ENCODE measurements at regions not wholly inside any gene's neighbourhood (a gene's known extent, or its start where the extent isn't known, plus 50 kb on each side); places are given as distances from the start of the nearest gene placed in this dataset.

GRCh38 chr13:33624740-33625139 lies 193.2 kb upstream of the RFC3 start:
- no peak overlapping the region for H3K9ac ChIP-seq (ENCODE audit: low read length in 2 of 2)
- no peaks in the 10 kb centered on the region for H3K4me1 ChIP-seq (ENCODE audit: control insufficient read depth, insufficient read depth, low read length)
- H3K36me3 ChIP-seq (ENCODE audit: control insufficient read depth in 2 of 2, insufficient read depth in 2 of 2, low read length in 2 of 2): no peaks in the 10 kb centered on the region
- H3K27me3 ChIP-seq (ENCODE audit: control insufficient read depth in 1 of 2, insufficient read depth in 2 of 2, low read length in 2 of 2): no peaks in the 10 kb centered on the region
- H3K9me3 ChIP-seq (ENCODE audit: control insufficient read depth in 2 of 2, low read length in 2 of 2): no peaks in the 10 kb centered on the region
- no peak overlapping the region for H3K27ac ChIP-seq (ENCODE audit: low read length)
- no peak overlapping the region for H3K4me3 ChIP-seq (ENCODE audit: low read length in 2 of 2)

- H3K4me1 ChIP-seq (ENCODE audit: control insufficient read depth, insufficient read depth, low read length): no peaks in the 10 kb centered on the region
- H3K36me3 ChIP-seq (ENCODE audit: control insufficient read depth in 2 of 2, insufficient read depth in 2 of 2, low read length in 2 of 2): no peaks in the 10 kb centered on the region
Observed at GRCh38 chr13:33626407-33626806, 191.5 kb upstream of the RFC3 start.

GRCh38 chr13:33628662-33629061 lies 189.3 kb upstream of the RFC3 start:
- Histone ChIP-seq H3K4me3 (ENCODE audit: low read length in 2 of 2) (no peak overlapping the region), H3K27me3 (ENCODE audit: control insufficient read depth in 1 of 2, insufficient read depth in 2 of 2, low read length in 2 of 2) (no peaks in the 10 kb centered on the region), H3K36me3 (ENCODE audit: control insufficient read depth in 2 of 2, insufficient read depth in 2 of 2, low read length in 2 of 2) (no peaks in the 10 kb centered on the region), H3K9me3 (ENCODE audit: control insufficient read depth in 2 of 2, low read length in 2 of 2) (no peaks in the 10 kb centered on the region), H3K4me1 (ENCODE audit: control insufficient read depth, insufficient read depth, low read length) (no peaks in the 10 kb centered on the region), H3K27ac (ENCODE audit: low read length) (no peak overlapping the region), H3K9ac (ENCODE audit: low read length in 2 of 2) (no peak overlapping the region)

More at GRCh38 chr13:33626407-33626806, 191.5 kb upstream of the RFC3 start:
- Histone ChIP-seq H3K27me3 (ENCODE audit: control insufficient read depth in 1 of 2, insufficient read depth in 2 of 2, low read length in 2 of 2) (no peaks in the 10 kb centered on the region), H3K4me3 (ENCODE audit: low read length in 2 of 2) (no peak overlapping the region), H3K9ac (ENCODE audit: low read length in 2 of 2) (no peak overlapping the region), H3K9me3 (ENCODE audit: control insufficient read depth in 2 of 2, low read length in 2 of 2) (no peaks in the 10 kb centered on the region), H3K27ac (ENCODE audit: low read length) (no peak overlapping the region)

- Histone ChIP-seq H3K9ac (ENCODE audit: low read length in 2 of 2) (no peak overlapping the region), H3K36me3 (ENCODE audit: control insufficient read depth in 2 of 2, insufficient read depth in 2 of 2, low read length in 2 of 2) (no peaks in the 10 kb centered on the region), H3K27ac (ENCODE audit: low read length) (no peak overlapping the region), H3K9me3 (ENCODE audit: control insufficient read depth in 2 of 2, low read length in 2 of 2) (no peaks in the 10 kb centered on the region), H3K27me3 (ENCODE audit: control insufficient read depth in 1 of 2, insufficient read depth in 2 of 2, low read length in 2 of 2) (no peaks in the 10 kb centered on the region), H3K4me1 (ENCODE audit: control insufficient read depth, insufficient read depth, low read length) (no peaks in the 10 kb centered on the region), H3K4me3 (ENCODE audit: low read length in 2 of 2) (no peak overlapping the region)
Observed at GRCh38 chr13:33629605-33630360, 188.2 kb upstream of the RFC3 start.

GRCh38 chr13:33633701-33634545 lies 184.0 kb upstream of the RFC3 start:
- Histone ChIP-seq H3K4me3 (ENCODE audit: low read length in 2 of 2) (no peak overlapping the region), H3K27ac (ENCODE audit: low read length) (no peak overlapping the region), H3K4me1 (ENCODE audit: control insufficient read depth, insufficient read depth, low read length) (no peaks in the 10 kb centered on the region), H3K27me3 (ENCODE audit: control insufficient read depth in 1 of 2, insufficient read depth in 2 of 2, low read length in 2 of 2) (no peaks in the 10 kb centered on the region), H3K9ac (ENCODE audit: low read length in 2 of 2) (no peak overlapping the region), H3K36me3 (ENCODE audit: control insufficient read depth in 2 of 2, insufficient read depth in 2 of 2, low read length in 2 of 2) (no peaks in the 10 kb centered on the region), H3K9me3 (ENCODE audit: control insufficient read depth in 2 of 2, low read length in 2 of 2) (no peaks in the 10 kb centered on the region)

- H3K4me3 ChIP-seq (ENCODE audit: low read length in 2 of 2): no peak overlapping the region
Observed at GRCh38 chr13:33634546-33634982, 183.4 kb upstream of the RFC3 start.

GRCh38 chr13:33636243-33636642 lies 181.7 kb upstream of the RFC3 start:
- no peaks in the 10 kb centered on the region for H3K27me3 ChIP-seq (ENCODE audit: control insufficient read depth in 1 of 2, insufficient read depth in 2 of 2, low read length in 2 of 2)
- no peaks in the 10 kb centered on the region for H3K36me3 ChIP-seq (ENCODE audit: control insufficient read depth in 2 of 2, insufficient read depth in 2 of 2, low read length in 2 of 2)
- no peak overlapping the region for H3K4me3 ChIP-seq (ENCODE audit: low read length in 2 of 2)
- no peaks in the 10 kb centered on the region for H3K4me1 ChIP-seq (ENCODE audit: control insufficient read depth, insufficient read depth, low read length)
- no peaks in the 10 kb centered on the region for H3K9me3 ChIP-seq (ENCODE audit: control insufficient read depth in 2 of 2, low read length in 2 of 2)
- H3K27ac ChIP-seq (ENCODE audit: low read length): no peak overlapping the region
- no peak overlapping the region for H3K9ac ChIP-seq (ENCODE audit: low read length in 2 of 2)

More at GRCh38 chr13:33634546-33634982, 183.4 kb upstream of the RFC3 start:
- Histone ChIP-seq H3K4me1 (ENCODE audit: control insufficient read depth, insufficient read depth, low read length) (no peaks in the 10 kb centered on the region), H3K9ac (ENCODE audit: low read length in 2 of 2) (no peak overlapping the region), H3K9me3 (ENCODE audit: control insufficient read depth in 2 of 2, low read length in 2 of 2) (no peaks in the 10 kb centered on the region), H3K27me3 (ENCODE audit: control insufficient read depth in 1 of 2, insufficient read depth in 2 of 2, low read length in 2 of 2) (no peaks in the 10 kb centered on the region), H3K36me3 (ENCODE audit: control insufficient read depth in 2 of 2, insufficient read depth in 2 of 2, low read length in 2 of 2) (no peaks in the 10 kb centered on the region), H3K27ac (ENCODE audit: low read length) (no peak overlapping the region)

GRCh38 chr13:33636955-33637670 lies 180.8 kb upstream of the RFC3 start:
- Histone ChIP-seq H3K4me1 (ENCODE audit: control insufficient read depth, insufficient read depth, low read length) (no peaks in the 10 kb centered on the region), H3K4me3 (ENCODE audit: low read length in 2 of 2) (no peak overlapping the region), H3K9me3 (ENCODE audit: control insufficient read depth in 2 of 2, low read length in 2 of 2) (no peaks in the 10 kb centered on the region), H3K36me3 (ENCODE audit: control insufficient read depth in 2 of 2, insufficient read depth in 2 of 2, low read length in 2 of 2) (no peaks in the 10 kb centered on the region), H3K27me3 (ENCODE audit: control insufficient read depth in 1 of 2, insufficient read depth in 2 of 2, low read length in 2 of 2) (no peaks in the 10 kb centered on the region), H3K27ac (ENCODE audit: low read length) (no peak overlapping the region), H3K9ac (ENCODE audit: low read length in 2 of 2) (no peak overlapping the region)

GRCh38 chr13:33637978-33638743 lies 179.8 kb upstream of the RFC3 start:
- H3K27ac ChIP-seq (ENCODE audit: low read length): no peak overlapping the region
- no peak overlapping the region for H3K9ac ChIP-seq (ENCODE audit: low read length in 2 of 2)
- no peak overlapping the region for H3K4me3 ChIP-seq (ENCODE audit: low read length in 2 of 2)
- H3K4me1 ChIP-seq (ENCODE audit: control insufficient read depth, insufficient read depth, low read length): no peaks in the 10 kb centered on the region
- H3K36me3 ChIP-seq (ENCODE audit: control insufficient read depth in 2 of 2, insufficient read depth in 2 of 2, low read length in 2 of 2): no peaks in the 10 kb centered on the region
- H3K9me3 ChIP-seq (ENCODE audit: control insufficient read depth in 2 of 2, low read length in 2 of 2): no peaks in the 10 kb centered on the region
- no peaks in the 10 kb centered on the region for H3K27me3 ChIP-seq (ENCODE audit: control insufficient read depth in 1 of 2, insufficient read depth in 2 of 2, low read length in 2 of 2)

- Histone ChIP-seq H3K9me3 (ENCODE audit: control insufficient read depth in 2 of 2, low read length in 2 of 2) (no peaks in the 10 kb centered on the region), H3K4me3 (ENCODE audit: low read length in 2 of 2) (no peak overlapping the region), H3K27ac (ENCODE audit: low read length) (peak overlapping the region; percentile 7), H3K36me3 (ENCODE audit: control insufficient read depth in 2 of 2, insufficient read depth in 2 of 2, low read length in 2 of 2) (no peaks in the 10 kb centered on the region), H3K9ac (ENCODE audit: low read length in 2 of 2) (no peak overlapping the region), H3K4me1 (ENCODE audit: control insufficient read depth, insufficient read depth, low read length) (peaks cover 6% of the 10 kb centered on the region), H3K27me3 (ENCODE audit: control insufficient read depth in 1 of 2, insufficient read depth in 2 of 2, low read length in 2 of 2) (no peaks in the 10 kb centered on the region)
Observed at GRCh38 chr13:33639158-33639557, 178.8 kb upstream of the RFC3 start.

Measured in stomach smooth muscle (tissue), 2 donors.